ENCODE measurements at regions not wholly inside any gene's neighbourhood (a gene's known extent, or its start where the extent isn't known, plus 50 kb on each side); places are given as distances from the start of the nearest gene placed in this dataset.

- no peak overlapping the region for H3K4me3 ChIP-seq (ENCODE audit: low read depth, low read length)
- no peak for TF ChIP-seq POLR2A (IDR thresholded peaks at IDR 0.05; ENCODE audit: extremely low read depth, insufficient read length)
- TF ChIP-seq MYC (IDR thresholded peaks at IDR 0.05; ENCODE audit: low read depth, low read length): no peak
- TF ChIP-seq, protein P1, sequence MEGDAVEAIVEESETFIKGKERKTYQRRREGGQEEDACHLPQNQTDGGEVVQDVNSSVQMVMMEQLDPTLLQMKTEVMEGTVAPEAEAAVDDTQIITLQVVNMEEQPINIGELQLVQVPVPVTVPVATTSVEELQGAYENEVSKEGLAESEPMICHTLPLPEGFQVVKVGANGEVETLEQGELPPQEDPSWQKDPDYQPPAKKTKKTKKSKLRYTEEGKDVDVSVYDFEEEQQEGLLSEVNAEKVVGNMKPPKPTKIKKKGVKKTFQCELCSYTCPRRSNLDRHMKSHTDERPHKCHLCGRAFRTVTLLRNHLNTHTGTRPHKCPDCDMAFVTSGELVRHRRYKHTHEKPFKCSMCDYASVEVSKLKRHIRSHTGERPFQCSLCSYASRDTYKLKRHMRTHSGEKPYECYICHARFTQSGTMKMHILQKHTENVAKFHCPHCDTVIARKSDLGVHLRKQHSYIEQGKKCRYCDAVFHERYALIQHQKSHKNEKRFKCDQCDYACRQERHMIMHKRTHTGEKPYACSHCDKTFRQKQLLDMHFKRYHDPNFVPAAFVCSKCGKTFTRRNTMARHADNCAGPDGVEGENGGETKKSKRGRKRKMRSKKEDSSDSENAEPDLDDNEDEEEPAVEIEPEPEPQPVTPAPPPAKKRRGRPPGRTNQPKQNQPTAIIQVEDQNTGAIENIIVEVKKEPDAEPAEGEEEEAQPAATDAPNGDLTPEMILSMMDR (IDR thresholded peaks at IDR 0.05; ENCODE audit: low read depth, low read length): no peak
- TF ChIP-seq, protein P2, sequence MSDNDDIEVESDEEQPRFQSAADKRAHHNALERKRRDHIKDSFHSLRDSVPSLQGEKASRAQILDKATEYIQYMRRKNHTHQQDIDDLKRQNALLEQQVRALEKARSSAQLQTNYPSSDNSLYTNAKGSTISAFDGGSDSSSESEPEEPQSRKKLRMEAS (IDR thresholded peaks at IDR 0.05; ENCODE audit: low read depth, low read length): no peak
- no peak for DNase-seq (ENCODE audit: low read depth)
These were observed 385.5 kb upstream of the PDZRN3 start for GRCh38 chr3:74009961-74010844.

GRCh38 chr3:74004386-74004785 lies 379.6 kb upstream of the PDZRN3 start:
- TF ChIP-seq, protein P1 (IDR thresholded peaks at IDR 0.05; ENCODE audit: low read depth, low read length): no peak
- no peak for TF ChIP-seq POLR2A (IDR thresholded peaks at IDR 0.05; ENCODE audit: extremely low read depth, insufficient read length)
- DNase-seq (ENCODE audit: low read depth): no peak
- H3K4me3 ChIP-seq (ENCODE audit: low read depth, low read length): no peak overlapping the region

GRCh38 chr3:74003734-74004133 lies 379.0 kb upstream of the PDZRN3 start:
- DNase-seq (ENCODE audit: low read depth): no peak
- TF ChIP-seq, protein P2 (IDR thresholded peaks at IDR 0.05; ENCODE audit: low read depth, low read length): no peak
- TF ChIP-seq MYC (IDR thresholded peaks at IDR 0.05; ENCODE audit: low read depth, low read length): no peak
- no peak for TF ChIP-seq POLR2A (IDR thresholded peaks at IDR 0.05; ENCODE audit: extremely low read depth, insufficient read length)
- TF ChIP-seq, protein P1 (IDR thresholded peaks at IDR 0.05; ENCODE audit: low read depth, low read length): no peak
- no peak overlapping the region for H3K4me3 ChIP-seq (ENCODE audit: low read depth, low read length)

DNA sequence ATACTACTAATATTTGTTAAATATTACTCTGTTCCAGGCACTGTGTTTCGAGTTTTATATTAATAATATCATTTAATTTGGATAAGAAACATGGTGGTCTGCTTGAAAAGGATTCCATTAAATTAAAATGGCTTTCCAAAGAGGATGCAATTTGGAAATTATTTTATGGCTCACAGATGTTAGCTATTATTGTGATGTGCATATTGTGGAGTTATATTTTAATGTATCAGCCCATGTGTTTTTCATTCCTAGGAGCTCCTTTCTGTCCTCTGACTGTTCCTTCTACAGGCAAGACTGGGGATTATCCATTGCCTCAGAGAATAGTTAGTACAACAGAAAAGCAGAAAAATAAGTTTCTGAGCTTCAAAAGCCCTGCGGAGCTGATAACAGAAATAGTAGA lies 376.7 kb upstream of the PDZRN3 start:
- no peak for DNase-seq (ENCODE audit: low read depth)
- TF ChIP-seq POLR2A (IDR thresholded peaks at IDR 0.05; ENCODE audit: extremely low read depth, insufficient read length): no peak
- TF ChIP-seq MYC (IDR thresholded peaks at IDR 0.05; ENCODE audit: low read depth, low read length): no peak
- TF ChIP-seq, protein P2 (IDR thresholded peaks at IDR 0.05; ENCODE audit: low read depth, low read length): no peak
- TF ChIP-seq, protein P1 (IDR thresholded peaks at IDR 0.05; ENCODE audit: low read depth, low read length): no peak

GRCh38 chr3:74000725-74001124 lies 376.0 kb upstream of the PDZRN3 start:
- TF ChIP-seq, protein P2 (IDR thresholded peaks at IDR 0.05; ENCODE audit: low read depth, low read length): no peak
- TF ChIP-seq MYC (IDR thresholded peaks at IDR 0.05; ENCODE audit: low read depth, low read length): no peak
- TF ChIP-seq, protein P1 (IDR thresholded peaks at IDR 0.05; ENCODE audit: low read depth, low read length): no peak
- TF ChIP-seq POLR2A (IDR thresholded peaks at IDR 0.05; ENCODE audit: extremely low read depth, insufficient read length): no peak
- no peak overlapping the region for H3K4me3 ChIP-seq (ENCODE audit: low read depth, low read length)
- no peak for DNase-seq (ENCODE audit: low read depth)

More for the DNA sequence above, 376.7 kb upstream of the PDZRN3 start:
- no peak overlapping the region for H3K4me3 ChIP-seq (ENCODE audit: low read depth, low read length)
